ENCODE measurements at regions not wholly inside any gene's neighbourhood (a gene's known extent, or its start where the extent isn't known, plus 50 kb on each side); places are given as distances from the start of the nearest gene placed in this dataset.

- ATAC-seq (no peak), DNase-seq (ENCODE audit: low spot score) (no peak)
- intact Hi-C loops (cut with DNase I) = no loop called here
These were observed 192.3 kb downstream of the EMX2 start for GRCh38 chr10:117734731-117735405.

GRCh38 chr10:117736655-117737054 lies 194.1 kb downstream of the EMX2 start:
- DNase-seq (ENCODE audit: low spot score) (no peak), ATAC-seq (no peak)
- intact Hi-C loops (cut with DNase I) = no loop called here

GRCh38 chr10:117740088-117740487 lies 197.5 kb downstream of the EMX2 start:
- intact Hi-C loops (cut with DNase I) = no loop called here
- DNase-seq (ENCODE audit: low spot score) (no peak), ATAC-seq (no peak)

GRCh38 chr10:117740691-117741222 lies 198.2 kb downstream of the EMX2 start:
- intact Hi-C loops (cut with DNase I) = no loop called here
- DNase-seq (ENCODE audit: low spot score) = no peak
- no peak for ATAC-seq

GRCh38 chr10:117741524-117741923 lies 199.0 kb downstream of the EMX2 start:
- DNase-seq (ENCODE audit: low spot score) (no peak), ATAC-seq (no peak)
- intact Hi-C loops (cut with DNase I) = no loop called here

GRCh38 chr10:117743509-117743908 lies 201.0 kb downstream of the EMX2 start:
- DNase-seq (ENCODE audit: low spot score) (no peak), ATAC-seq (no peak)
- intact Hi-C loops (cut with DNase I) = no loop called here

GRCh38 chr10:117745301-117745700 lies 202.8 kb downstream of the EMX2 start:
- ATAC-seq = no peak
- intact Hi-C loops (cut with DNase I) = no loop called here

GRCh38 chr10:117746541-117747448 lies 204.2 kb downstream of the EMX2 start:
- DNase-seq (ENCODE audit: low spot score) (no peak), ATAC-seq (no peak)
- intact Hi-C loops (cut with DNase I) = no loop called here

More at GRCh38 chr10:117745301-117745700, 202.8 kb downstream of the EMX2 start:
- no peak for DNase-seq (ENCODE audit: low spot score)

- intact Hi-C loops (cut with DNase I) = no loop called here
- ATAC-seq = no peak
- DNase-seq (ENCODE audit: low spot score) = no peak
These were observed 205.1 kb downstream of the EMX2 start for GRCh38 chr10:117747636-117748035.

GRCh38 chr10:117748058-117748457 lies 205.5 kb downstream of the EMX2 start:
- DNase-seq (ENCODE audit: low spot score) = no peak
- ATAC-seq = no peak
- intact Hi-C loops (cut with DNase I) = no loop called here

- DNase-seq (ENCODE audit: low spot score) (no peak), ATAC-seq (no peak)
- intact Hi-C loops (cut with DNase I) = no loop called here
These were observed 208.1 kb downstream of the EMX2 start for GRCh38 chr10:117750616-117751015.

GRCh38 chr10:117751259-117751658 lies 208.7 kb downstream of the EMX2 start:
- ATAC-seq (no peak), DNase-seq (ENCODE audit: low spot score) (no peak)
- intact Hi-C loops (cut with DNase I) = no loop called here

GRCh38 chr10:117752103-117752502 lies 209.6 kb downstream of the EMX2 start:
- ATAC-seq (no peak), DNase-seq (ENCODE audit: low spot score) (no peak)
- intact Hi-C loops (cut with DNase I) = no loop called here

- DNase-seq (ENCODE audit: low spot score) = no peak
- no peak for ATAC-seq
- intact Hi-C loops (cut with DNase I) = no loop called here
These were observed 212.5 kb downstream of the EMX2 start for GRCh38 chr10:117754770-117755658.

GRCh38 chr10:117755659-117756014 lies 213.1 kb downstream of the EMX2 start:
- no peak for DNase-seq (ENCODE audit: low spot score)
- intact Hi-C loops (cut with DNase I) = no loop called here
- no peak for ATAC-seq

GRCh38 chr10:117757086-117757720 lies 214.7 kb downstream of the EMX2 start:
- DNase-seq (ENCODE audit: low spot score) = no peak
- intact Hi-C loops (cut with DNase I) = no loop called here
- peak; percentile 20 for ATAC-seq

GRCh38 chr10:117759266-117759665 lies 216.7 kb downstream of the EMX2 start:
- intact Hi-C loops (cut with DNase I) = no loop called here
- DNase-seq (ENCODE audit: low spot score) (no peak), ATAC-seq (no peak)

- ATAC-seq = no peak
- no peak for DNase-seq (ENCODE audit: low spot score)
- intact Hi-C loops (cut with DNase I) = no loop called here
These were observed 219.1 kb downstream of the EMX2 start for GRCh38 chr10:117761695-117762094.
